ENCODE measurements at regions not wholly inside any gene's neighbourhood (a gene's known extent, or its start where the extent isn't known, plus 50 kb on each side); places are given as distances from the start of the nearest gene placed in this dataset.
"Not testable (repeated sequence)": the region's sequence is repeated elsewhere in the genome, so short reads cannot be mapped to it uniquely, and the experiment has no call there.

- Histone ChIP-seq H3K27me3 (ENCODE audit: control insufficient read depth, insufficient read depth, low read length) (no peaks in the 10 kb centered on the region), H3K4me1 (ENCODE audit: control insufficient read depth, extremely low read depth, insufficient read depth, low read length) (no peaks in the 10 kb centered on the region), H3K9ac (ENCODE audit: insufficient read depth, low read length) (no peak overlapping the region), H3K36me3 (ENCODE audit: control insufficient read depth, insufficient read depth, low read length) (no peaks in the 10 kb centered on the region), H3K27ac (ENCODE audit: insufficient read depth, low read length) (no peak overlapping the region), H3K4me3 (replicated peaks in 1 of 4; ENCODE audit: control extremely low read depth in 1 of 4, insufficient read depth in 1 of 4, low read depth in 3 of 4, low read length in 4 of 4) (no peak overlapping the region), H3K9me3 (ENCODE audit: control insufficient read depth, insufficient read depth, low read depth, low read length) (no peaks in the 10 kb centered on the region), H3K4me2 (ENCODE audit: extremely low read depth, insufficient read depth, low read length) (no peak overlapping the region), H3K79me2 (ENCODE audit: control insufficient read depth, insufficient read depth, low read length) (no peaks in the 10 kb centered on the region), H2AFZ (ENCODE audit: low read length) (no peak overlapping the region), H4K20me1 (ENCODE audit: control insufficient read depth, extremely low read depth, insufficient read depth, low read length) (no peaks in the 10 kb centered on the region)
- TF ChIP-seq EZH2 (IDR thresholded peaks at IDR 0.05; ENCODE audit: low read length, missing control alignments): no peak
- TF ChIP-seq, protein P1, sequence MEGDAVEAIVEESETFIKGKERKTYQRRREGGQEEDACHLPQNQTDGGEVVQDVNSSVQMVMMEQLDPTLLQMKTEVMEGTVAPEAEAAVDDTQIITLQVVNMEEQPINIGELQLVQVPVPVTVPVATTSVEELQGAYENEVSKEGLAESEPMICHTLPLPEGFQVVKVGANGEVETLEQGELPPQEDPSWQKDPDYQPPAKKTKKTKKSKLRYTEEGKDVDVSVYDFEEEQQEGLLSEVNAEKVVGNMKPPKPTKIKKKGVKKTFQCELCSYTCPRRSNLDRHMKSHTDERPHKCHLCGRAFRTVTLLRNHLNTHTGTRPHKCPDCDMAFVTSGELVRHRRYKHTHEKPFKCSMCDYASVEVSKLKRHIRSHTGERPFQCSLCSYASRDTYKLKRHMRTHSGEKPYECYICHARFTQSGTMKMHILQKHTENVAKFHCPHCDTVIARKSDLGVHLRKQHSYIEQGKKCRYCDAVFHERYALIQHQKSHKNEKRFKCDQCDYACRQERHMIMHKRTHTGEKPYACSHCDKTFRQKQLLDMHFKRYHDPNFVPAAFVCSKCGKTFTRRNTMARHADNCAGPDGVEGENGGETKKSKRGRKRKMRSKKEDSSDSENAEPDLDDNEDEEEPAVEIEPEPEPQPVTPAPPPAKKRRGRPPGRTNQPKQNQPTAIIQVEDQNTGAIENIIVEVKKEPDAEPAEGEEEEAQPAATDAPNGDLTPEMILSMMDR (conservative IDR thresholded peaks at IDR 0.05 in 1 of 2, IDR thresholded peaks at IDR 0.05 in 1 of 2; ENCODE audit: low read depth in 1 of 2, low read length in 2 of 2): no peak
- DNase-seq (ENCODE audit: low read depth in 2 of 2): no peak
Observed at GRCh38 chr12:60594035-60594711, 998.3 kb downstream of the SLC16A7 start.

- H3K9me3 ChIP-seq (ENCODE audit: control insufficient read depth, insufficient read depth, low read depth, low read length): no peaks in the 10 kb centered on the region
- H3K4me3 ChIP-seq (replicated peaks in 1 of 4; ENCODE audit: control extremely low read depth in 1 of 4, insufficient read depth in 1 of 4, low read depth in 3 of 4, low read length in 4 of 4): no peak overlapping the region
- H3K4me2 ChIP-seq (ENCODE audit: extremely low read depth, insufficient read depth, low read length): no peak overlapping the region
- no peak for TF ChIP-seq EZH2 (IDR thresholded peaks at IDR 0.05; ENCODE audit: low read length, missing control alignments)
- H4K20me1 ChIP-seq (ENCODE audit: control insufficient read depth, extremely low read depth, insufficient read depth, low read length): no peaks in the 10 kb centered on the region
- no peak overlapping the region for H3K27ac ChIP-seq (ENCODE audit: insufficient read depth, low read length)
- no peaks in the 10 kb centered on the region for H3K27me3 ChIP-seq (ENCODE audit: control insufficient read depth, insufficient read depth, low read length)
- no peak overlapping the region for H2AFZ ChIP-seq (ENCODE audit: low read length)
- no peaks in the 10 kb centered on the region for H3K4me1 ChIP-seq (ENCODE audit: control insufficient read depth, extremely low read depth, insufficient read depth, low read length)
- H3K9ac ChIP-seq (ENCODE audit: insufficient read depth, low read length): no peak overlapping the region
- DNase-seq (ENCODE audit: low read depth in 2 of 2): no peak
- no peaks in the 10 kb centered on the region for H3K79me2 ChIP-seq (ENCODE audit: control insufficient read depth, insufficient read depth, low read length)
- H3K36me3 ChIP-seq (ENCODE audit: control insufficient read depth, insufficient read depth, low read length): no peaks in the 10 kb centered on the region
Observed at GRCh38 chr12:60602601-60603000, 1006.8 kb downstream of the SLC16A7 start.

DNA sequence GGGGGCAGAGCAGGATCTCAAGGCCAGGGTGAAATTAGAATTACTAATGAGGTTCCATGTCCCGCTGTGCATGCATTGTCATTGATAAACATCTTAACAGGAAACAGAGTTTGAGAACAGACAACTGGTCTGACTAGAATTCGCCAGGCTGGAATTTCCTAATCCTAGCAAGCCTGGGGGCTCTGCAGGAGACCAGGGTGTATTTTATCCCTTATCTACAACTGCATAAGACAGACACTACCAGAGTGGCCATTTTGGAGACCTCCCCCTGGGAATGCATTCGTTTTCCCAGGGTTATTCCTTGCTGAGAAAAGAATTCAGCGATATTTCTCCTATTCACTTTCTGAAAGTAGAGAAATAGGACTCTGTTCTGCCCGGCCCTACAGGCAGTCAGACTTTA, 1007.6 kb downstream of the SLC16A7 start:
- not testable (repeated sequence) for H3K9ac ChIP-seq (ENCODE audit: insufficient read depth, low read length); H3K9me3 ChIP-seq (ENCODE audit: control insufficient read depth, insufficient read depth, low read depth, low read length); H3K36me3 ChIP-seq (ENCODE audit: control insufficient read depth, insufficient read depth, low read length); H3K4me3 ChIP-seq (replicated peaks in 1 of 4; ENCODE audit: control extremely low read depth in 1 of 4, insufficient read depth in 1 of 4, low read depth in 3 of 4, low read length in 4 of 4); H2AFZ ChIP-seq (ENCODE audit: low read length); H3K4me2 ChIP-seq (ENCODE audit: extremely low read depth, insufficient read depth, low read length); DNase-seq (ENCODE audit: low read depth in 2 of 2); H3K79me2 ChIP-seq (ENCODE audit: control insufficient read depth, insufficient read depth, low read length); H3K27ac ChIP-seq (ENCODE audit: insufficient read depth, low read length); H3K27me3 ChIP-seq (ENCODE audit: control insufficient read depth, insufficient read depth, low read length); H3K4me1 ChIP-seq (ENCODE audit: control insufficient read depth, extremely low read depth, insufficient read depth, low read length); H4K20me1 ChIP-seq (ENCODE audit: control insufficient read depth, extremely low read depth, insufficient read depth, low read length)

DNA sequence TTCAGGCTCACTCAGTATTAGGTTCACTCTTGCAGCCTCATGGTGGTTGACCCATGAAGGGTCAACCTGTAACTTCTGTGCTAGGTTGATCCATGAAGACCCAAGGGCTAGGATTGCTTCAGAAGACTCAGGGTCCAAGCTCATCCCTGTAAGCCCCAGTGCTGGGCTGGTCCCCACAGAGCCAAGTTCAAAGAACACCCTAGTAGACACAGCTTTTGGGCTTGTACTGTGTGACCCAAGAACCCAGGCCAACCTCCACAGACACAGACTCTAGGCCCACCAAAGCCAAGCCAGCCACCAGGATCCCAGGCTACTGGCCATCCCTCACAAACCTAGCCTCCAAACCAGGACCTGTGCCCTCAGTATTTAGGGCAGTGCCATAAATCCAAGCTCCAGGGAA, 1020.6 kb downstream of the SLC16A7 start:
- no peaks in the 10 kb centered on the region for H3K79me2 ChIP-seq (ENCODE audit: control insufficient read depth, insufficient read depth, low read length)
- no peaks in the 10 kb centered on the region for H4K20me1 ChIP-seq (ENCODE audit: control insufficient read depth, extremely low read depth, insufficient read depth, low read length)
- DNase-seq (ENCODE audit: low read depth in 2 of 2): no peak
- H3K4me1 ChIP-seq (ENCODE audit: control insufficient read depth, extremely low read depth, insufficient read depth, low read length): no peaks in the 10 kb centered on the region
- H3K36me3 ChIP-seq (ENCODE audit: control insufficient read depth, insufficient read depth, low read length): no peaks in the 10 kb centered on the region
- no peak overlapping the region for H3K4me3 ChIP-seq (replicated peaks in 1 of 4; ENCODE audit: control extremely low read depth in 1 of 4, insufficient read depth in 1 of 4, low read depth in 3 of 4, low read length in 4 of 4)
- no peak overlapping the region for H2AFZ ChIP-seq (ENCODE audit: low read length)
- no peak overlapping the region for H3K27ac ChIP-seq (ENCODE audit: insufficient read depth, low read length)
- no peaks in the 10 kb centered on the region for H3K9me3 ChIP-seq (ENCODE audit: control insufficient read depth, insufficient read depth, low read depth, low read length)
- H3K27me3 ChIP-seq (ENCODE audit: control insufficient read depth, insufficient read depth, low read length): no peaks in the 10 kb centered on the region
- no peak overlapping the region for H3K4me2 ChIP-seq (ENCODE audit: extremely low read depth, insufficient read depth, low read length)
- H3K9ac ChIP-seq (ENCODE audit: insufficient read depth, low read length): no peak overlapping the region
- TF ChIP-seq, protein P1 (conservative IDR thresholded peaks at IDR 0.05 in 1 of 2, IDR thresholded peaks at IDR 0.05 in 1 of 2; ENCODE audit: low read depth in 1 of 2, low read length in 2 of 2): no peak
- no peak for TF ChIP-seq EZH2 (IDR thresholded peaks at IDR 0.05; ENCODE audit: low read length, missing control alignments)

Measured in fibroblast of lung (primary cell).